Osteoblast (primary cell): ENCODE measurements at regions not wholly inside any gene's neighbourhood (a gene's known extent, or its start where the extent isn't known, plus 50 kb on each side); places are given as distances from the start of the nearest gene placed in this dataset.

ENCODE experiments used
- DNase-seq: peaks from one replicate; pipeline ENCODE4 v3.0.0; 2011; ENCODE audit warnings: low spot score, mixed read lengths; ENCODE audit not compliant: insufficient read length; ENCODE audit errors: missing footprints
- H2AFZ ChIP-seq: 2 replicates; pipeline ENCODE4 v1.6.0; 2011; ENCODE audit warnings: mild to moderate bottlenecking, low read length
- H3K27ac ChIP-seq: 2 replicates; pipeline ENCODE4 v1.5.1; 2011; ENCODE audit warnings: mild to moderate bottlenecking, low read depth, low read length, moderate library complexity
- H3K27me3 ChIP-seq: 2 replicates; pipeline ENCODE4 v1.6.0; 2012; ENCODE audit warnings: mild to moderate bottlenecking, control low read depth, inconsistent platforms, low read length, moderate library complexity; ENCODE audit not compliant: insufficient read depth
- H3K36me3 ChIP-seq: 2 replicates; pipeline ENCODE4 v1.5.1; 2011; ENCODE audit warnings: mild to moderate bottlenecking, low read length, control low read depth, moderate library complexity; ENCODE audit not compliant: insufficient read depth
- H3K4me1 ChIP-seq: 2 replicates; pipeline ENCODE4 v1.5.1; 2011; ENCODE audit warnings: mild to moderate bottlenecking, low read length, control low read depth, moderate library complexity; ENCODE audit not compliant: insufficient read depth
- H3K4me2 ChIP-seq: 2 replicates; pipeline ENCODE4 v1.6.0; 2011; ENCODE audit warnings: mild to moderate bottlenecking, low read length; ENCODE audit not compliant: insufficient read depth
- H3K4me3 ChIP-seq: fragments of 200-600 bp; sonication (generic); 3 replicates; pipeline ENCODE4 v1.5.1; 2012; ENCODE audit warnings: mild to moderate bottlenecking, low read length, inconsistent platforms; ENCODE audit not compliant: insufficient read depth
- H3K79me2 ChIP-seq: 2 replicates; pipeline ENCODE4 v1.6.0; 2012; ENCODE audit warnings: mild to moderate bottlenecking, low read length, control low read depth, inconsistent platforms; ENCODE audit not compliant: insufficient read depth
- H3K9me3 ChIP-seq: 2 replicates; pipeline ENCODE4 v1.5.1; 2011; ENCODE audit warnings: low read depth, low read length, control low read depth
- H4K20me1 ChIP-seq: 2 replicates; pipeline ENCODE4 v1.6.0; 2012; ENCODE audit warnings: mild to moderate bottlenecking, low read length, control low read depth; ENCODE audit not compliant: insufficient read depth
- CTCF ChIP-seq: IDR thresholded peaks from 2 replicates; pipeline ENCODE4 v1.5.1; 2011; ENCODE audit warnings: mild to moderate bottlenecking, low read depth, low read length, moderate library complexity; ENCODE audit errors: extremely low read depth

DNA sequence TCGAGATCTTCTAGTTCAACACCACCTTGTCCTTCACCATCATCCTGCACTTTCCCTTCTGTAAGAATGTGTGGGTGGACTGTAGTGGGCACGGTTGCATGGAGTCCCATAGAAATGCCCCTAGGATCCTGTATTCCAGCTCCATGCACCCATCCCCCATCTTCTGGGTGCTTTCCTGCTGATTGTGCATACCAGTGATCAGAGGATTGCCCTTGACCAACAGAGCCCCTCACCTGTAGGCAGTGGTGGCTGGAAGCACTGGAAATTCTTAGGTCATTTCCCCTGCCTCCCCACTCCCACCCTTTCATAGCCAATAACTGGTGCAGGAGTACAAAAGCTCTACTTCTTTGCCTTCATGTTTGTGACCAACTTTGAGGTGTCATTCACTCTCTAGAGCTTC lies 213.4 kb upstream of the ARSJ start:
- H4K20me1 ChIP-seq, result no peaks in the 10 kb centered on the region
- TF ChIP-seq CTCF, result no peak
- no peak overlapping the region for H2AFZ ChIP-seq

DNA sequence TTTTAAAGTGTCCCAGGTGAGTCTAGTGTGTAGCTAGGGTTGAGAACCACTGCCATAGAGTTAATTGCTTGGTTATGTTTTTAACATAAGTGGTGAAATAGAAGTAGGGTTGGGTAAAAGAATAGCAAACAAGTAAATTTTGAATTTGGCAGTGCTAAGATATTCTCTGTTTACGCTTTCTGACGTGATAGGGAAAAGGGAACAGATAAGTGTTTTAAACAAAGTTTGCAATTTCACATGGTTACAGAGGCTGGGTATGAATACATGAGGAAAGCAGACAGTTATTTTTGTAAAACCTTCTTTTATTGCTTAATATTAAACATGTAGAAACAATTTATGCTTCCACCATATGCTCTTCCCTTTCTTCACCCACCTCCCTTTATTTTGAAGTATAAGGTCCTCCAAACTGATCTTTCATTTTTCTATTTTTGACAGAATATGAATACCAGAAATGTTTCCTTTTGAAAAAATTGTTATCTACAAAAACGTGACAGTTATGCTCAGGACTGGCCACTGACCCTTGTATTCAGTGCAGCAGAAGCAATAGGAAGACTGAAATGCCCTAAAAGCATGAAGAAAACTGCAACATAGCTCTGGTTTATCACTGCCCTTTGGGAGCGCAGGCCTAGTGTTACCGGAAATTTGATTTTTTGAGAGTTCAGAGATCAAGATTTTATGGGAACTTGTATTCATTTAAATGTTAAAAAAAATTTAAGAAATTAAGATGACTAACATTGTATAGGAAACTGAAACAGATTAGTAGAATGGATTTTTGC lies 214.4 kb upstream of the ARSJ start:
- H3K9me3 ChIP-seq, result no peaks in the 10 kb centered on the region
- H4K20me1 ChIP-seq, result no peaks in the 10 kb centered on the region
- no peak for TF ChIP-seq CTCF
- H3K27me3 ChIP-seq, result no peaks in the 10 kb centered on the region
- H2AFZ ChIP-seq, result no peak overlapping the region
- no peak overlapping the region for H3K4me2 ChIP-seq
- no peak overlapping the region for H3K27ac ChIP-seq
- no peaks in the 10 kb centered on the region for H3K4me1 ChIP-seq
- no peak for DNase-seq
- no peak overlapping the region for H3K4me3 ChIP-seq
- H3K36me3 ChIP-seq, result no peaks in the 10 kb centered on the region
- H3K79me2 ChIP-seq, result no peaks in the 10 kb centered on the region

More for the DNA sequence above, 213.4 kb upstream of the ARSJ start:
- H3K27me3 ChIP-seq, result no peaks in the 10 kb centered on the region
- H3K4me3 ChIP-seq, result no peak overlapping the region
- H3K27ac ChIP-seq, result no peak overlapping the region
- no peaks in the 10 kb centered on the region for H3K9me3 ChIP-seq
- H3K36me3 ChIP-seq, result no peaks in the 10 kb centered on the region
- H3K4me2 ChIP-seq, result no peak overlapping the region
- H3K79me2 ChIP-seq, result no peaks in the 10 kb centered on the region
- no peak for DNase-seq
- no peaks in the 10 kb centered on the region for H3K4me1 ChIP-seq

DNA sequence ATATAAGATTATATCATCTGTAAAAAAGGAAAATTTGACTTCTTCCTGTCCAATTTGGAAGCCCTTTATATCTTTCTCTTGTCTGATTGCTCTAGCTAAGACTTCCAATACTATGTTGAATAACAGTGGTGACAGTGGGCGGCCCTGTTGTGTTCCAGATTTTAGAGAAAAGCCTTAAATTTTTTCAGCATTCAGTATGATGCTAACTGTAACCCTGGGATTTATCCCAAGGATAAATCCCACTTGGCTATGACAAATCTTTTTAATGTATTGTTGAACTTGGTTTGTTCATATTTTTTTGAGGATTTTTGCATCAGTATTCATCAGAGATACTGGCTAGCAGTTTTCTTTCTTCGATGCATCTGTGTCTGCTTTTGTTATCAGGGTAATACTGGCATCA lies 217.2 kb upstream of the ARSJ start:
- DNase-seq, result no peak
- no peaks in the 10 kb centered on the region for H4K20me1 ChIP-seq
- peak overlapping the region; percentile 32 for H2AFZ ChIP-seq
- H3K4me1 ChIP-seq, result no peaks in the 10 kb centered on the region
- H3K36me3 ChIP-seq, result no peaks in the 10 kb centered on the region
- H3K79me2 ChIP-seq, result no peaks in the 10 kb centered on the region
- no peak overlapping the region for H3K4me3 ChIP-seq
- no peaks in the 10 kb centered on the region for H3K27me3 ChIP-seq
- no peak overlapping the region for H3K27ac ChIP-seq
- H3K4me2 ChIP-seq, result no peak overlapping the region
- H3K9me3 ChIP-seq, result no peaks in the 10 kb centered on the region
- no peak for TF ChIP-seq CTCF

DNA sequence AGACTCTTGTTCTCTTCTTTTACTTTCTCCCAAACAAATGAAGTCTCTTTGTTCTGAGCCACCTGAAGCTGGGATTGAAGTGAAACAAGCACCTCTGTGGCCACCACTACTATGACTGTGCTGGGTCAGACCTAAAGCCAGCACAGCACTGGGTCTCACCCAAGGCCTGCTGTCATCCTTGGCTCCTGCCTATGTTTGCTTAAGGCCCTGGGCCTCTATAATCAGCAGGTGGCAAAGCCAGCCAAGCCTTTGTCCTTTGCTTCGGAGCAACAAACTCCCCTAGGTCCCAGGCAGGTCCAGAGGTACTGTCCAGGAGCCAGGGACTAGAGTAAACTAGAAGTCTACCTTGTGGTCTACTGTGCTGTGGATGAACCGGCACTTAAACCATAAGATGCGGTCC lies 220.6 kb upstream of the ARSJ start:
- Histone ChIP-seq H3K4me2 (no peak overlapping the region), H3K27me3 (no peaks in the 10 kb centered on the region), H2AFZ (no peak overlapping the region), H4K20me1 (no peaks in the 10 kb centered on the region), H3K9me3 (no peaks in the 10 kb centered on the region), H3K27ac (no peak overlapping the region), H3K79me2 (no peaks in the 10 kb centered on the region), H3K4me1 (no peaks in the 10 kb centered on the region), H3K4me3 (no peak overlapping the region), H3K36me3 (no peaks in the 10 kb centered on the region)
- DNase-seq, result no peak
- no peak for TF ChIP-seq CTCF
